Fibroblast of skin of scalp (primary cell): ENCODE measurements at regions not wholly inside any gene's neighbourhood (a gene's known extent, or its start where the extent isn't known, plus 50 kb on each side); places are given as distances from the start of the nearest gene placed in this dataset.
"Not testable (repeated sequence)": the region's sequence is repeated elsewhere in the genome, so short reads cannot be mapped to it uniquely, and the experiment has no call there.

Source experiments
- DNase-seq: peaks from one replicate; pipeline ENCODE4 v3.0.0-alpha.2; 2013

- no peak for DNase-seq
Observed at GRCh38 chrX:113289503-113289902, 448.9 kb upstream of the AMOT start.

GRCh38 chrX:113287761-113288160, 447.1 kb upstream of the AMOT start:
- no peak for DNase-seq

DNA sequence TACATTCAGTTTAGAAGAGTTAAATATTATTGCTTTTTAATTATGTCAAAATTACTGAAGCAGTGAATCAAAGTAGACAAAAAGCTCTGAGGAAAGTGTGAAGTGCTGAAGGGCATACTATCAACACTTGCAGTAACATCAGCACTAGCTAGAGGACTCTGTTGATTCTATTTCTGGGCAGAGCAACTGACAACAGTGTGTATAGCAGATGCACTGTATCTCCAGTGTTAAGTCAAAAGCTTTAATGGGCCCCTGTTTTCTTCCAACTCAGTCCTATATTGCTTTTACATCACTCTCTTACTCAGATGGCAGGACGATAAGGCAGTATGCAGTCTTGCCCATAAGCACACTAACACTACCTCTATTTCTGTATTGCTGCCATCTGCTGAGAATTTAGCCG, 435.2 kb upstream of the AMOT start:
- no peak for DNase-seq

GRCh38 chrX:113274791-113275190, 434.2 kb upstream of the AMOT start:
- DNase-seq = no peak

DNA sequence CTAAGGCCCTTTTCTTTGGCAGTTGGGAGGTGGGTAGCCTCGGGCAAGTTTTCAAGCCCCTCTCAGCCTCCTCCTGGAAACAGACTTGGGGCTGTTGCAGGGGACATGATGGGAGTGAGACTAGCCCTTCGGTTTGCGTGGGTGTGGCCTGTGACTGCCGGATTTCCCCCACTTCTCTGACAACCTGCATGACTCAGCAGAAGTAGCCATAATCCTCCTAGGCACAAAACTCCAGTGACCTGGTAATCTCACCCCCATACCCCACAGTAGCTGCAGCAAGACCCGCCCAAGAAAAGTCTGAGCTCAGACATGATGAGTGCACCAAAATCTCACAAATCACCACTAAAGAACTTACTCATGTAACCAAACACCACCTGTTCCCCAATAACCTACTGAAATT, 433.7 kb upstream of the AMOT start:
- DNase-seq = no peak

DNA sequence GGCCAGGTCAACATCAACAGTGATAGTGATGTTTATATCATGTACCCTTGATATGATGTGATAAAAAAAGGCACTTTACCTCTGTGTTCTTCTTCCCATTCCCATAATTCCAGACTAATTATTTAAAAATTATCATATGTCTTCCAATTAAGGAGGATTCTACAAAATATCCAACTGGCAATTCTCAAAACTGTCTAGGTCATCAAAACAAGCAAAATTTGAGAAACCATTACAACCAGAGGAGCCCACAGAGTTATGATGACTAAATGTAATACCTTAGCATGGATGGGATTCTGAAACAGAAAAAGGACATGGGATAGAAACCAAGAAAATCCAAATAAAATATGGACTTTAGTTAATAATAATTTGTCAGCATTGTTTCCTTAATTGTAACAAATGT, 428.6 kb upstream of the AMOT start:
- DNase-seq = no peak

GRCh38 chrX:113260474-113260873, 419.8 kb upstream of the AMOT start:
- no peak for DNase-seq

GRCh38 chrX:113222305-113222704, 381.7 kb upstream of the AMOT start:
- no peak for DNase-seq

- no peak for DNase-seq
Observed at GRCh38 chrX:113212052-113212451, 371.4 kb upstream of the AMOT start.

DNA sequence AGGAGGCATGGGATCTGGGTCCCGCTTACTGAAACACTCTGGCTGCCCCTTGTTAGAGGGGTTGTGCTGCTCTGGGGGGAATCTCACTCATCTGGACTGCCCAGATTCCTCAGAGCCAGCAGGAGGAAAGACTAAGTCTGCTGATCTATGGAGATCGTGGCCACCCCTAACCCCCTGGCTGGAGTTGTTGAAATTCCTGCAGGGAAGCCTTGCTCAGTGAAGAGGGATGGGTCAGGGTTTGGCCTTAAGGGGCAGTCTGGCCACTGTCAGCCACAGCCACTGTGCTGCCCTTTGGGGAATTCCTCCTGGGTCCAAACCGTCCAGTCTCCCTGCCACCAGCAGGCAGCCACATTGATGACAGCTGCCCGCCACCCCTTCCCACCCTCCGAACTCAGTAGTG, 362.0 kb upstream of the AMOT start:
- no peak for DNase-seq

DNA sequence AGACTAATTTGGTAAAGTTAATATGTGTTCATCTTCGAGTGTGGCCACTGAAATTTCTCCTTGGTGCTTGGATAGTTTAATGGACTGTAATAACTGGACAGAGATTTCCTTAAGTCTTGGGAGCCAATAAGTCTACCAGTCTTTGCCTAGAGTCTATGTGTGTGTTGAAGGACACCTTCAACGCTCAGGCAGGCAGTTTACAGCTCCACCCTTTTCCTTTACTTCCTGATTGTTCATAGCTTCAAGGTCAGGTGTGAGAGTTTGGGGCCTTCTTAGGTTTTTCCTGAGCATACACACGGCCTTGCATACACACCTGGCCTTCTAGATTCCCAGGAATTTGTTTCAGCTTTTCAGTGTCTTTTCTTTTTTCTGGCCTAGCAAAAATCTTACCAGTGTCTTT, 355.3 kb upstream of the AMOT start:
- no peak for DNase-seq

GRCh38 chrX:113192418-113192817, 351.8 kb upstream of the AMOT start:
- no peak for DNase-seq

DNA sequence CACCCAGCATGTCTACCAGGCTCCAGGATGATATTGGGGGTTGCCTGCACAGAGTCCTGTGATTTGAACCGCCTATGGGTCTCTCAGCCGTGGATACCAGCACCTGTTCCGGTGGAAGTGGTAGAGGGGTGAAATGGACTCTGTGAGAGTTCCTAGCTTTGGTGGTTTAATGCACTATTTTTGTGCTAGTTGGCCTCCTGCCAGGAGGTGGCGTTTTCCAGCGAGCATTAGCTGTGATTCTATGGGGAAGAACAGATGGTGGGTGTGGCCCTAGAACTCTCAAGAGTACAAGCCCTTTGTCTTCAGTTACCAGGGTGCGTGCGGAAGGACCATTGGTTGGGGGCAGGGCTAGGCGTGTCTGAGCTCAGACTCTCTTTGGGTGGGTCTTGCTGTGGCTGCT, 316.9 kb upstream of the AMOT start:
- DNase-seq = no peak

DNA sequence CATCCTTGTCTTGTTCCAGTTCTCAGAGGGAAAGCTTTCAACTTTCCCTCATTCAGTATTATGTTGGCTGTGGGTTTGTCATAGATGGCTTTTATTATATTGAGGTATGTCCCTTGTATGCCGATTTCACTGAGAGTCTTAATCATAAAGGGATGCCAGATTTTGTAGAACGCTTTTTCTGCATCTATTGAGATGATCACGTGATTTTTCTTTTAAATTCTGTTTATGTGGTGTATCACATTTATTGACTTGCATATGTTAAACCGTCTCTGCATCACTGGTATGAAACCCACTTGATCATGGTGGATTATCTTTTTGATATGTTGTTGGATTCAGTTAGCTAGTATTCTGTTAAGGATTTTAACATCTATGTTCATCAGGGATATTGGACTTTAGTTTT, 313.7 kb upstream of the AMOT start:
- DNase-seq = not testable (repeated sequence)

GRCh38 chrX:113136836-113137235, 296.2 kb upstream of the AMOT start:
- no peak for DNase-seq

GRCh38 chrX:113133316-113133715, 292.7 kb upstream of the AMOT start:
- no peak for DNase-seq

- DNase-seq = no peak
Observed at GRCh38 chrX:113124693-113125092, 284.1 kb upstream of the AMOT start.

DNA sequence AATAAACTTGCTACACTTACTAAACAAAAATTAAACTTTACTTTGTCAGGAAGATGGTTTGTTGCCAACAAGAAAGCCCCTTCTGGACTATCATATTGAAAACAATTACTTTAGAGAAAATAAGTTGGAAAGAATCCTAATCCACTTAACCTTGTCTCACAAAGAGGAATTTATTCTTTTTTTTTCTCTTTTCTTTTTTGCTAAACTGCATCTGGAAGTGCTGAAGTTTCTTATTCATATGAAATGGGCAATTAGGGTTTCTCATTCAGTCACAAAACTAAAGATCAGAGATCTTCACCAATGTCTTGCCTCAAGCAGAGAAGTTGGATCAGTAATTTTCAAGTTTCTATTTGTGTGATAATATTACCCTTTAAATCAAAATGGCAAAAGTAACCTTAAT, 234.9 kb upstream of the AMOT start:
- no peak for DNase-seq

DNA sequence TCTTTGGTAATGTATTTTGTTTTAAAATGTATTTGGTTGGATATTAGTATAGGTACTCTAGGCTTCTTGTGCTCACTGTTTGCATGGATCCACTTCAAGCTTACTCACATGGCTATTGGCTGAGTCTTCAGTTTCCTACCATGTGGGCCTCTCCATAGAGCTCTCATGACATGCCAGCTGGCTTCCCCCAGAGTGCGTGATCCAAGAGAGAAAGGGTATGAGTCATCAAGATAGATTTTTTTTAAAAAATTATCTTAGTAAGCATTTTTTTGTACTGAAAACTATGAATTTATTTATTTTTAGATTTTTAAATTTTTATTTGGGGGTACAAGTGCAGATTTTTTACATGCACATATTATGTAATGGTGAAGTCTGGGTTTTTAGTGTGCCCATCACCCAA, 219.1 kb upstream of the AMOT start:
- DNase-seq = no peak

DNA sequence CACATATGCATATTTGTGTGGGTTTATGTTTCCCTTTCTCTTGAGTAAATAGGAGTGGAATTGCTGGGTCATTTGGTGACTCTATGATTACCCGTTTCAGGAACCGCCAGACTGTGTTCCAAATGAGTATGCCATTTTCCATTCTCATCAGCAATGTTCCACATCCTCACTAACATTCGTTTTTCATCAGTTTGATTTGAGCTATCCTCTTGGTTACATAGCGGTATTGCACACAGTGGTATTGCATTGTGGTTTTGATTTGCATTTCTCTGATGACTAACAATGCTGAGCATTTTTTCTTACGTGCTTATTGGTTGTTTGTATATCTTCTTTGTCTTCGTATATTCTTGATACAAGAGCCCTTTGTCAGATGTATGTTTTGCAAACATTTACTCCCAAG, 218.0 kb upstream of the AMOT start:
- DNase-seq = no peak

DNA sequence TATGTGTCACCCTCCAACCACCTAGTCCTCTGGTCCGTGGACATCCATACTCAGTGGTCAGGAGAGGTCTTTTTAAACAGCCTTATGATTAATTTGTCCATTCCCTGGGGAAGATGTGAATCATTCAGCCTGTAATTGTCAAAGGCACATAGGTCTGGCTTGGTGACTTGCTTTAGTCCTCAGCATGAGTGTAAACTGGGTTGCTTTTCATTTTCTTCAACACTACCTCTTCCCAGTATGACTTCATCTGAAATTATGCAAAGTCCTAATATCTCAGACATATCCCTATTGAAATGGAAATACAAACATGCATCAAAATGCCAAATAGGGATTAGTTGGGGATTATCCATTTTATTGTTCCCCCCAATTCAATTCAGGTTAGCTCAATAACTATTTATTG, 208.3 kb upstream of the AMOT start:
- no peak for DNase-seq

DNA sequence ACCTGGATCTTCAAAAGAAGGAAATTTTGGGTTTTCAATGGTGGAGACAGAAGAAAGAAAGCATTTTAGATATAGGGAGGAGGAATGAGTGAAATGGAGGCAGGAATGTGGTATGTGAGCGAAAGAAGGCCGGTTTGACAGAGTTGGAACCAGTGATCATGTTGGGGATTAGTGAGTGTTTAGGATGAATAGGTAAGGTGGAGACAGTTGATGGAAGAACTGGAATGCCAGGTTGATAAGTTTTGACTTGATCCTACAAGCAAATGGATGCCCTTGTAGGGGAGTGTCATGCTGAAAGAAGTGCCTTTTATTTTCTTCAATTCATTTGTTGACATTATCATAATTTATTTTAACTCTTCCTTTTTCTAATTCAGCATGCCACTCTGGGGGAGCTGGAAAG, 207.8 kb upstream of the AMOT start:
- DNase-seq = no peak

DNA sequence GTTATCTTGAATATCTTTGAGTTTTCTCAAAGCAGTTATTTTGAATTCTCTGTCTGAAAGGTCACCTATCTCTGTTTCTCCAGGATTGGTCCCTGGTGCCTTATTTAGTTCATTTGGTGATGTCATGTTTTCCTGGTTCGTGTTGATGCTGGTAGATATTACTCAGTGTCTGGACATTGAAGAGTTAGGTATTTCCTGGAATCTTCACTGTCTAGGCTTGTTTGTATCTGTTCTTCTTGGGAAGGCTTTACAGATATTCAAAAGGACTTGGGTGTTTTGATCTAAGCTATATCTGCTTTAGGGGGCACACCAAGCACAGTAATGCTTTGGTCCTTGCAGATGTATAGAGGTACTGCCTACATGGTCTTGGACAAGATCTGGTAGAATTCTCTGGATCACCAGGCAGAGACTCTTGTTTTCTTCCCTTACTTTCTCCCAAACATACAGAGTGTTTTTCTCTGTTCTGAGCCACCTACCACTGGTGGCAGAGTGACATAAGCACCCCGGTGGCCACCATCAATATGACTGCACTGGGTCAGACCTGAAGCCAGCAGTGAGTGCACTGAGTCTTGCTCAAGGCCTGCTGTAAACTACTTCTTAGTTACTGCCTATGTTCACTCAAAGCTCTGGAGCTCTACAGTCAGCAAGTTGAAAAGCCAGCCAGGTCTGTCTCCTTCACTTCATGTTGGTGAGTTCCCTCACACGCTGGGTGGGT, 193.5 kb upstream of the AMOT start:
- no peak for DNase-seq

DNA sequence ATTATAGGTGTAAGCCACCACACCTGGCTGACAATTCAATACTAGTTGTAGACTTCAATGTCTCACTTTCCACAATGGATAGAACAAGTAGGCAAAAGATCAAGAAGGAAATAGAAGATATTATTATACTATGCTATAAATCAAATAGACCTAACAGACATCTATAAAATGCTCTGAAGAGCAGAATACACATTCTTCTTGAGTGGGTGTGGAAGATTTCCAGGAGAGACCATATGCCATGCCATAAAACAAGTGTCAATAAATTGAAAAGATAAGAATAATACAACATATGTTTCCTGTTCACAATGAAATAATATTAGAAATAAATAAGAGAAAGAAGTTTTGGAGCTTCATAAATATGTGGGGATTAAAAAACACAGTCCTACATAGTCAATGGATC, 179.3 kb upstream of the AMOT start:
- DNase-seq = no peak

- no peak for DNase-seq
Observed at GRCh38 chrX:113009837-113010236, 169.2 kb upstream of the AMOT start.
